ENCODE measurements at regions not wholly inside any gene's neighbourhood (a gene's known extent, or its start where the extent isn't known, plus 50 kb on each side); places are given as distances from the start of the nearest gene placed in this dataset.

DNA sequence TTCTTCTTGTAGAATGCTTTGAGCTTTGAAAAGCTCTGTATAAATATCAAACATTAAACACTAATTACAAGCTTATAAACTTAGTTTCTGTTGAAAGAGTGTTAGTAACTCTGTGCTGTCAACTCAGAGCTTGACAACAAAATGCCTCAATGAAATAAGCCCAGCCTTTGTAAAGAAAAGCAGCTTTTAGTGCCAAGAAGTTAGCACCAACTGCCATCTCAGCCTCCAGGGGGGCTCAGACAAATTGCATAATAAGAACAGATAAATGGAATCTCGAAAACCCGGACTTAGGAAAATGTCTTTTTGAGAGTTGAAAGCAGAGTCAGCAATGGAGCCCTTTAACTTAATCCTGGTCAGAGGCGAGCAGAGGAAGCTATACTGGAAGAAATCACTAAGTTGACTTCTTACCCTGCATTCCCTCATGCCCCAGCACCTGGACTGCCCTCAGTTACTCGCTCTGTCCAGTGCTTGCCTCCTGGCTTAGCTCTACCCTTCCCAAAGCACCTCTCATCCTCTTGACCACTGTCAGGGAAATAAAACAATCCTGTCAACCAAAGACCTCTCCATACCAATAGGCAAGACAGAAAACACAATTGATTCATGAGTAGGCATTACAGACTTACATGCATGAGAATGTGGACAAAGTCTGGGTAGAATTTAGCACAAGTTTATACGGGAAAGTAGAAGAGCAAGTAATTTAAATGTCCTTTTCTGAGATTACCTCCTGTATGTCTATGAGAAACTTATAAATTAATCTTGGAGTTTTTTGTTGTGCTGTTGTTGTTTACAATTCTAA, 352.7 kb downstream of the ZNF608 start:
- Histone ChIP-seq H3K9me3 (replicated peaks; ENCODE audit: control insufficient read depth, insufficient read depth, low read length) (no peaks in the 10 kb centered on the region), H3K36me3 (ENCODE audit: control insufficient read depth in 2 of 2, extremely low read depth in 1 of 2, insufficient read depth in 2 of 2, low read length in 2 of 2) (no peaks in the 10 kb centered on the region), H4K20me1 (replicated peaks; ENCODE audit: control insufficient read depth, extremely low read depth, insufficient read depth, low read length) (no peaks in the 10 kb centered on the region), H3K27me3 (ENCODE audit: control insufficient read depth in 2 of 2, insufficient read depth in 2 of 2, low read length in 2 of 2) (no peaks in the 10 kb centered on the region), H2AFZ (ENCODE audit: low read depth, low read length) (no peak overlapping the region), H3K4me1 (ENCODE audit: control insufficient read depth, extremely low read depth, insufficient read depth, low read length) (no peaks in the 10 kb centered on the region), H3K79me2 (ENCODE audit: control insufficient read depth, insufficient read depth, low read length) (no peaks in the 10 kb centered on the region), H3K9ac (replicated peaks; ENCODE audit: extremely low read depth, insufficient read depth, low read length) (no peak overlapping the region), H3K9me1 (replicated peaks; ENCODE audit: control insufficient read depth, extremely low read depth, insufficient read depth, low read length) (no peaks in the 10 kb centered on the region), H3K4me3 (replicated peaks in 1 of 3; ENCODE audit: insufficient read depth in 1 of 3, low read depth in 1 of 3, low read length in 3 of 3) (no peak overlapping the region), H3K27ac (ENCODE audit: insufficient read depth, low read depth, low read length) (no peak overlapping the region), H3K4me2 (ENCODE audit: insufficient read depth, low read length) (no peak overlapping the region)
- FAIRE-seq (no peak), DNase-seq (ENCODE audit: low read depth, low spot score) (no peak)
- ChIA-PET CTCF (no interaction called here), POLR2A (no interaction called here)
- dilution Hi-C loops (cut with MboI; ENCODE audit: extremely low pct_ligation_motif_present, low sequenced_read_pairs) (no loop called here), intact Hi-C loops (cut with micrococcal nuclease) (no loop called here)
- BruUV-seq (replicated peaks), result no TSS peak
- TF ChIP-seq, protein P1, sequence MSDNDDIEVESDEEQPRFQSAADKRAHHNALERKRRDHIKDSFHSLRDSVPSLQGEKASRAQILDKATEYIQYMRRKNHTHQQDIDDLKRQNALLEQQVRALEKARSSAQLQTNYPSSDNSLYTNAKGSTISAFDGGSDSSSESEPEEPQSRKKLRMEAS (IDR thresholded peaks at IDR 0.05; ENCODE audit: insufficient read depth, insufficient read length), result no peak
- TF ChIP-seq, protein P2, sequence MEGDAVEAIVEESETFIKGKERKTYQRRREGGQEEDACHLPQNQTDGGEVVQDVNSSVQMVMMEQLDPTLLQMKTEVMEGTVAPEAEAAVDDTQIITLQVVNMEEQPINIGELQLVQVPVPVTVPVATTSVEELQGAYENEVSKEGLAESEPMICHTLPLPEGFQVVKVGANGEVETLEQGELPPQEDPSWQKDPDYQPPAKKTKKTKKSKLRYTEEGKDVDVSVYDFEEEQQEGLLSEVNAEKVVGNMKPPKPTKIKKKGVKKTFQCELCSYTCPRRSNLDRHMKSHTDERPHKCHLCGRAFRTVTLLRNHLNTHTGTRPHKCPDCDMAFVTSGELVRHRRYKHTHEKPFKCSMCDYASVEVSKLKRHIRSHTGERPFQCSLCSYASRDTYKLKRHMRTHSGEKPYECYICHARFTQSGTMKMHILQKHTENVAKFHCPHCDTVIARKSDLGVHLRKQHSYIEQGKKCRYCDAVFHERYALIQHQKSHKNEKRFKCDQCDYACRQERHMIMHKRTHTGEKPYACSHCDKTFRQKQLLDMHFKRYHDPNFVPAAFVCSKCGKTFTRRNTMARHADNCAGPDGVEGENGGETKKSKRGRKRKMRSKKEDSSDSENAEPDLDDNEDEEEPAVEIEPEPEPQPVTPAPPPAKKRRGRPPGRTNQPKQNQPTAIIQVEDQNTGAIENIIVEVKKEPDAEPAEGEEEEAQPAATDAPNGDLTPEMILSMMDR (IDR thresholded peaks at IDR 0.05; ENCODE audit: extremely low read depth in 1 of 2, insufficient read depth in 1 of 2, low read depth in 1 of 2, low read length in 2 of 2), result no peak
- TF ChIP-seq POLR2A (IDR thresholded peaks at IDR 0.05; ENCODE audit: low read depth, low read length), result no peak
- no peak for TF ChIP-seq EZH2 (IDR thresholded peaks at IDR 0.05; ENCODE audit: borderline replicate concordance, low read depth, low read length, severe bottlenecking)

DNA sequence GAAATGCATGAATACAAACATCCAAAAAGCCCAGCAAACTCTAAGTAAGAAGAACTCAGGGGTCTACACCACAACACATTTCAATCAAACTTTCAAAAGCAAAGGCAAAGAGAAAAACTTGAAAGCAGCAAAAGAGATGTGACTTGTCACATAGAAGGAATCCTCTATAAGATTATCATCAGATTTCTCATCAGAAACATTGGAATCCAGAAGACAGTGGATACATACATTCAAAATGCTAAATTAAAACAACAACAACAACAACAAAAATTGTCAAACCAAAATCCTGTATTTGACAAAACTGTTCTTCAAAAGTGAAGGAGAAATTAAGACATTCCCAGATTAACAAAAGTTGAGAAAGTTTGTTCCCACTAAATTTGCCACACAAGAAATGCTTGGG, 362.7 kb downstream of the ZNF608 start:
- Histone ChIP-seq H3K27ac (ENCODE audit: insufficient read depth, low read depth, low read length) (no peak overlapping the region), H3K4me3 (replicated peaks in 1 of 3; ENCODE audit: insufficient read depth in 1 of 3, low read depth in 1 of 3, low read length in 3 of 3) (no peak overlapping the region), H3K9me1 (replicated peaks; ENCODE audit: control insufficient read depth, extremely low read depth, insufficient read depth, low read length) (no peaks in the 10 kb centered on the region), H3K9me3 (replicated peaks; ENCODE audit: control insufficient read depth, insufficient read depth, low read length) (no peaks in the 10 kb centered on the region), H3K36me3 (ENCODE audit: control insufficient read depth in 2 of 2, extremely low read depth in 1 of 2, insufficient read depth in 2 of 2, low read length in 2 of 2) (no peaks in the 10 kb centered on the region), H3K4me1 (ENCODE audit: control insufficient read depth, extremely low read depth, insufficient read depth, low read length) (no peaks in the 10 kb centered on the region), H2AFZ (ENCODE audit: low read depth, low read length) (no peak overlapping the region), H4K20me1 (replicated peaks; ENCODE audit: control insufficient read depth, extremely low read depth, insufficient read depth, low read length) (no peaks in the 10 kb centered on the region), H3K79me2 (ENCODE audit: control insufficient read depth, insufficient read depth, low read length) (no peaks in the 10 kb centered on the region), H3K27me3 (ENCODE audit: control insufficient read depth in 2 of 2, insufficient read depth in 2 of 2, low read length in 2 of 2) (no peaks in the 10 kb centered on the region), H3K9ac (replicated peaks; ENCODE audit: extremely low read depth, insufficient read depth, low read length) (no peak overlapping the region), H3K4me2 (ENCODE audit: insufficient read depth, low read length) (no peak overlapping the region)
- DNase-seq (ENCODE audit: low read depth, low spot score) (no peak), FAIRE-seq (no peak)
- POLR2A ChIA-PET, result no interaction called here
- dilution Hi-C loops (cut with MboI; ENCODE audit: extremely low pct_ligation_motif_present, low sequenced_read_pairs), result no loop called here
- CTCF ChIA-PET, result interaction anchor here (1.2 kb wide), 1 partner anchor 12 kb away, joined by 3 read pairs; no protein-coding TSS in a partner anchor
- no TSS peak for BruUV-seq (replicated peaks)
- TF ChIP-seq EZH2 (IDR thresholded peaks at IDR 0.05; ENCODE audit: borderline replicate concordance, low read depth, low read length, severe bottlenecking), result no peak
- no peak for TF ChIP-seq GATA2 (IDR thresholded peaks at IDR 0.05; ENCODE audit: insufficient read depth, insufficient read length, low read depth, low read length)
- TF ChIP-seq MYC (IDR thresholded peaks at IDR 0.05; ENCODE audit: low read depth, low read length), result no peak
- no peak for TF ChIP-seq JUN (IDR thresholded peaks at IDR 0.05; ENCODE audit: borderline replicate concordance, insufficient read depth, insufficient read length, low read depth)
- no peak for TF ChIP-seq POLR2AphosphoS5 (IDR thresholded peaks at IDR 0.05; ENCODE audit: insufficient read depth, low read depth, low read length)
- TF ChIP-seq POLR2A (IDR thresholded peaks at IDR 0.05; ENCODE audit: low read depth, low read length), result no peak
- TF ChIP-seq, protein P2 (IDR thresholded peaks at IDR 0.05; ENCODE audit: extremely low read depth in 1 of 2, insufficient read depth in 1 of 2, low read depth in 1 of 2, low read length in 2 of 2), result no peak
- TF ChIP-seq, protein P1 (IDR thresholded peaks at IDR 0.05; ENCODE audit: insufficient read depth, insufficient read length), result no peak
- no peak for TF ChIP-seq FOS (IDR thresholded peaks at IDR 0.05; ENCODE audit: borderline replicate concordance, insufficient read depth, low read length)
- intact Hi-C loops (cut with micrococcal nuclease), result no loop called here

All from endothelial cell of umbilical vein (primary cell).